Stimulated activated CD8-positive, alpha-beta memory T cell treated with anti-CD3 and anti-CD28 coated beads, Interleukin-4, amount 100 ng/mL, for 24 hours (primary cell): ENCODE measurements at regions not wholly inside any gene's neighbourhood (a gene's known extent, or its start where the extent isn't known, plus 50 kb on each side); places are given as distances from the start of the nearest gene placed in this dataset.
"Not testable (repeated sequence)": the region's sequence is repeated elsewhere in the genome, so short reads cannot be mapped to it uniquely, and the experiment has no call there.

ENCODE experiments used
- DNase-seq: peaks from one replicate; pipeline ENCODE4 v3.0.0-alpha.2; 2020; ENCODE audit warnings: low read depth

DNA sequence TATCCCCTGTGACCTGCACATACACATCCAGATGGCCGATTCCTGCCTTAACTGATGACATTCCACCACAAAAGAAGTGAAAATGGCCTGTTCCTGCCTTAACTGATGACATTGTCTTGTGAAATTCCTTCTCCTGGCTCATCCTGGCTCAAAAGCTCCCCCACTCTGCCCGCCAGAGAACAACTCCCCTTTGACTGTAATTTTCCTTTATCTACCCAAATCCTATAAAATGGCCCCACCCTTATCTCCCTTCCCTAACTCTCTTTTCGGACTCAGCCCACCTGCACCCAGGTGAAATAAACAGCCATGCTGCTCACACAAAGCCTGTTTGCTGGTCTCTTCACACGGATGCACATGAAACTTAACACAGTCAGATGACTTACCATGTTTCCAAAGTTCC lies 403.8 kb downstream of the TBC1D32 start:
- DNase-seq: not testable (repeated sequence)

DNA sequence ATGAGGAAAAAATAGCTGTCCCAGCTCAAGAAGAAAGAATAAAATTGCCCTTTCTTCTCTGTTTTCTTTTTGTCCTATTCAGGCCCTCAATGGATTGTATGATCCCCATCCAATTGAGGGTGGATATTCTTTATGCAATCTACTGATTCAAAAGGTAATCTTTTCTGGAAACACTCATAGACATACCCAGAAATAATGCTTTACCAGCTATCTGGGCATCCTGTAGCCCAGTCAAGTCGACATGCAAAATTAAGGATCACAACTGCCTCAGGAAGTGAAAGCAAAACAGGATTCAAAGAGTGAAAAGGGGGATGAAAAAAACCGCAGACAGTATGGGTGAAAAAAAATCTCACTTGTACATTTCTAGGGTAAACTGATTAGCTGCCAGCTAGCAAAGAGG lies 410.1 kb downstream of the TBC1D32 start:
- no peak for DNase-seq

DNA sequence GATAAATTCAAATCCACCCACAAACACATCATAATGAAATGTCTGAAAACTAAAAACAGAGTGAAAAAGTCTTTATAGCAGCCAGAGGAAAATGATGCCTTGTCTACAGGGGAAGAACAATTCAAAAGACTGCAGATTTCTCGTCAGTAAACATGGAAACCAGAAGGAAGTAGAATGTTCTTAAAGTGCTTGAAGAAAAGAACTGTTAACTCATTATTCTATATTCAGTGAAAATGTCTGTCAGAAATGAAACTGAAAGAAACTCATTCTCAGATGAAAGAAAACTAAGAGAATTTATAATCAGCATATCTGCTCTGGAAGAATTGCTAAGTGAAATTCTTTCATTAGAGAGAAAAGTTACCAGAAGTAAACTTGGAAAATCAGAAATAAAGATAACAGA lies 416.1 kb downstream of the TBC1D32 start:
- DNase-seq: no peak

DNA sequence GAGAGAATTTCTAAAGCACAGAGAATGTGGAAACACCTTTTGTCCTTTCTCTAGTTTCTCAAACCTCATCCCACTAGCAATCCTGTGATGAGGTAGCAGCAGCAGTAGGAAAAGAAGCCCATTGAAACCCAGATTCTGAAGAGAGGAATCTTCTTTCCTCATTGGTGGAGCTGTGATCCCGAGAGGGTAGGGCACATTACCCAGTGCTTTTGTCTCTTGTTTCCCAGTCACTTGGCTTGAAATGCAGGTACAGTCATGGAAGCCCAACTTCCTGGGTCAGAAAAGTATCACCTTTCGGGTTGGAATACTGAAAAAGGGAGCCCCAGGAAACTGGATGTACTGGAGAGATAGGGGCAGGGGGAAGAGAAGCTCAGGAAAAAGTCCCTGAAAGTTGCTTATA lies 417.4 kb downstream of the TBC1D32 start:
- no peak for DNase-seq

DNA sequence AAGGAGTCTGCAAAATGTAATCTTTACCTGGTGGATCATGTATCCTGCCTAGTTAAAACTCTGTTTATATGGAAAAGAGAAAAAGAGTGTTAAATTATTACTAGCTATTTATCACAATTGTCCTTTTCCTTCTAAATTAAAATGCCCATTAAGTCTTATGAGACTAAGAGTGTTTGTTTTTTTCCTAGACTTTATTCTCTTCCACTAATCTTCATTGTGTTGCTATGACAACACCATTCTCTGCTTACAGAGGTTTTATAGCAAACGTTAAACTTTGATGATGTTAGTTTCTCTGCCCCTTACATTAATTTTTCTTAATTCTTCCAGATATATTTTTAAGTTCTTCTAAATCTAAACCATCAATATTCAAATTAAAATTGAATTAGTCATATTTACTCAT lies 420.8 kb downstream of the TBC1D32 start:
- no peak for DNase-seq

DNA sequence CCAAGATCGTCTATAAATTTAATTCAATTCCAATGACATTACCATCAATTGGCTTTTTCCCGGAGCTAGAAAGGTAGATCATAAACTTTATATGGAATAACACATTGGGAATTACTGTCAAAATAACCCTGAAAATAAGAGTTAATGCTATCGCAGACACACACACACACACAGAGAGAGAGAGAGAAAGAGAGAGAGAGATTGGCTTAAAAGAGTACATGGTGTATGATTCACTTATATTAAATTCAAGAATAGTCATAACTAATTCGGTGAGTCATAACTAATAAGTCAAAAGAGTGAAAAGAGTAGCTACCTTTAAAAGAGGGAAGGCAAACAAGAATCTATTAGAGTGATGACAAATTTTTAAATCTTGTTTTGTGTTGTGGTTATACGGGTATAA lies 425.5 kb downstream of the TBC1D32 start:
- DNase-seq: no peak

DNA sequence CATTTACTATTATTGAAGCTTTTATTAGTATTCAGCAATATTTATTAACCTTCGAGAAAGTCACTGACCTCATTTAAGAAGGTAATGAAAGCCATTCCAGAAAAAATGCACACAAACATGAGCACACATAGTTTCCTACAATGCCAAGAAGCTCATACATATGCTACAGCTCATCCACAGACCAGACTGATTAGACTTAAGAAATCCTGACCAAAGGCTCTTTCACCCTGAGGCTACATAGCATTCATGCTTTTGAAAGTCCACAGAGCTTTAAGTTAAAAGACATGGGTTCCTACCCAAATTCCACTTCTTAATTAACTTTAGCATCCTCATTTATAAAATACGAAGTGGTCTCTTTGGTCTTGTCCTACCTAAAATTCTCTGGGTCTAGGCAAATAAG lies 430.4 kb downstream of the TBC1D32 start:
- no peak for DNase-seq

DNA sequence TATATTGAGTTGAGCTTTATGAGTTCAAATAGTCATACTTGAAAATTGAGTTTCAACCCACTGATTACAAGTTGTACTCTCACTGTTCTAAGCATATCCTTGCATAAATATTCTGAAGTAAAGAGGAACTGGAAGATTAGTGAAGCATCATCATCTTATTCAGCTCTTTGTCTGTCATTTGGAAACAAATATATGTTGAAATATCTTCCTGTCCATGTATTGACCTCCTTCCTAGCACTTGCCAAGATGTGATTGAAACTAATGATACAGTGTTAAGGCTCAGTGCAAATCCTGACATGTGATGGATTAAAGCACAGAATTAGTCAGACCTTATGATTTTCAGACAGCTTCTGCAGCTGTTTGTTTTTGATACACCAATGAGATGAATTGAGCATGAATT lies 434.3 kb downstream of the TBC1D32 start:
- DNase-seq: no peak

DNA sequence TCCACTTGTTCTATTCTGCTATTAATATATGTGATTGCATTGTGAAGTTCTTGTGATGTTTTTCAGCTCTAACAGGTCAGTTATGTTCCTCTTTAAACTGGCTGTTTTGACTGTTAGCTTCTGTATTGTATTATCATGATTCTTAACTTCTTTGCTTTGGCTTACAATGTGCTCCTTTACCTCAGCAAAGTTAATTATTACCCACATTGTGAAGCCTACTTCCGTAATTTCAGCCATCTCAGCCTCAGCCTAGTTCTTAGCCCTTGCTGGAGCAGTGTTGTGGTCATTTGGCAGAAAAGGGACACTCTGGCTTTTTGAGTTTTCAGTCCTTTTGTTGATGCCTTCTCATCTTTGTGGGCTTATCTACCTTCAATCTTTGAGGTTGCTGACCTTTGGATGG lies 440.2 kb downstream of the TBC1D32 start:
- DNase-seq: no peak

DNA sequence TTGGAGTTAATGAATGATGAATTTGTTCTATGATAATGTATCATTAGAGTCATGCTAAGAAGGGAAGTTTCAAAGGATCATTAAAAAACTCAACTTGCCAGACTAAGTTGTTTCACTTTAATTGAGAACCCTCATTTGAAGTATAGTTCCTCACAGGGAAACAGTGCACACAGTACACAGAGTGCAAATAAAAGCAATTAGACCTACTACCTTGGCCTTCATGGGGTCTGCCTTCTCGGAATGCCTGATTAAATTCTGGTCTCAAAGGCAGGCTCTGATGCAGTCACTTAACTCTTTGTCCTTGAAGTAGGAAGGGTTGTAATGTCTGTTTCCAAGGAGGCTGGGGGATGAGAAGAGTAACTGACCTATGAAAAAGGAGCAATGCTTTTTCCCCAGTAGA lies 457.3 kb downstream of the TBC1D32 start:
- DNase-seq: no peak

DNA sequence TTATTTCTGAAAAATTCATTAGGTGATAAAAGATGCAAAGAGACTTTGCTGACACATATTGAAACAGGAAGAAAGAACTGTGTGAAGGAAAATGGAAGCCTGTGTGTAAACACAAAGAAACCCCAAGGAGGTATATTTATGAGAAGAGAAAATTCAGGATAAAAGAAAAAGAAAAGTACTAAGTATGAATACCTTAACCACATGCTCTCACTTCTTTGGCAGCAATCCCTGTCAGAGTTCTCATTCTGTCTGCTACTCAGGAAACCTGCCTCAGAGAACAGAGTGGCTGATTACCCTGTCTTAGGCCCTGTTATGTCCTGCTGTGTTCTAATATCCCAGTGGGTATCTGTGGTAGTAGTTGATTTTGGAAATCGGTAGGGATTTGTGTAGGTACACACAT lies 457.9 kb downstream of the TBC1D32 start:
- DNase-seq: no peak

DNA sequence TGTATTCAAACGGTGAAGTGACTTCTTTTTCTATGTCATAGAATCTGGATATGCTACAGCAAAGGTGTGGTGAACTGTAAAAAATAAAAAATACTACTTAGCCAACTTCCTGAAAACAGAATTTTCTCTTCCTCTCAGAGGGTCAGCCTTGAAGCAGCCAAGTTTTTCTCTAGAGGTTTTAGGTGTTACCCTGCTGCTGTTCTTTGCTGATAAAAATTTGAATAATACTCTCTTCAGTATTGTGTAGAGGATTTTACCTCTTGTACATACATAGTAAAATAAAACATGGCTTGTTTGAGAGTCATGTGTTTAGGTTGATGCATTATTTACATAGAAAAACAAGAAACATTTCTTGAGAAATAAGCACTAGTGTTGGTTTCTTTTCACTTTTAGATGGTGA lies 458.4 kb downstream of the TBC1D32 start:
- DNase-seq: no peak

DNA sequence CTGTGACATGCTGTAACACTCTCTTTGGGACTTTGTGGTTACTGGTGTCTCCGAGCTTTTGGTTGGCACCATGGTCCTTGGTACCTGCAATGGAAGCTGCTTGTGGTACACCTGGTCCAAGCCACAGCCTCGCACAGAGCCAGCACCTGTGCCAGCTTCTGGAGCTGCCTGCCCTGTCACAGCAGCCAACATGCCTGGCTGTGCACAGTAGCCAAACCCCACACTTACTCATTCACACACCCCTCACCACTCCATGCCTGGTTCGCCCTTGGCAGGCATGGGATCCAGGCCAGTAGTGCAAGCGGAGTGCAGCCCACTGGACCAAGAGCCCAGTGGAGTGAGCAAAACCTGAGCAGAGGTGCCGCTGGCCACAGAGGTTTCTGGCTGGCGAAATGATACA lies 459.9 kb downstream of the TBC1D32 start:
- DNase-seq: no peak

DNA sequence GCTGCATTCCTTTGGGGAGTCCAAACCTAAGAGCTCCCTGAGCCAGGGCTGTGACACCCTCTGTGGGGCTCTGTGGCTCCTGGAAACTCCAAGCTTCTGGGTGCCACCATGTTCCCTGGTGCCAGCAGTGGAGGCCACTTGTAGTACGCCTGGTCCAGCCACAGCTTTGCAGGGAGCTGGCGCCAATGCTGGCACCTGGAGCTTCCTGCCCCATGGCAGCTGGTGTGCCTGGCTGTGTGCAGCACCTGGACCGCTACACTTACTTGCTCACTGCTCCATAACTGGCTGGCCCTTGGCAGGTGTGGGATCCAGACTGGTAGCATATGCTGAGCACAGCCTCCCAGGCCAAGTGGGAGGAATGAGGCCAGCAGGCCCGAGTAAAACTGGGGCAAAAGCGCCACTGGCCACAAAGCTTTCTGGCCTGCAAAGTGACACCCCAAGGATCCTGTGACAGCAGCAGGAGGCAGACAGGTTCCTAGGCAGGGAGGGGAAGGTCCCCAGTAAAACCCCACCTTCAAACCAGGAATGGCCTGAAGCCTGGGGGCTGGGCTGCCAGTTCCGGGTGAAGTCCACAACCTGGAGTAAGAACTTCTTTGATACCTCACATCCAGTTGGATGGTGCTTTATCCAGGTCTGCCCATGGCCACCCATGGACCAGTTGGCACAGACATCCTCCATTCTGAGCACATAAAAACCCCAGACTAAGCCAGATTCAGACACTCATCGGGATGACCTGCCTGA lies 461.0 kb downstream of the TBC1D32 start:
- DNase-seq: no peak

DNA sequence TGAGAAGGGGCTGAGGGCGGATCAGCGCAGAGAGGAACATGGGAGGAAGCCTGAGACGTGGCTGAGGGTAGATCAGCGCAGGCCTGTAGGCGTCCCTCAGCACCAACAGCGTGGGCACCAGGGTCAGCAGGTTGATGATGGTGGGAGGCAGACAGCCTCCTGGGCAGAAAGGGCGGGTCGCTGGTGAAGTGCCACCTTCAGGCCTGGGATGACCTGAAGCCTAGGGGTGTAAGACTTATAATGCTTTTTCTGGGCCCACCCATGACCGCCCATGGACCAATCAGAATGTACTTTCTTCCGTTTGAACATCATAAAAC lies 462.1 kb downstream of the TBC1D32 start:
- no peak for DNase-seq

DNA sequence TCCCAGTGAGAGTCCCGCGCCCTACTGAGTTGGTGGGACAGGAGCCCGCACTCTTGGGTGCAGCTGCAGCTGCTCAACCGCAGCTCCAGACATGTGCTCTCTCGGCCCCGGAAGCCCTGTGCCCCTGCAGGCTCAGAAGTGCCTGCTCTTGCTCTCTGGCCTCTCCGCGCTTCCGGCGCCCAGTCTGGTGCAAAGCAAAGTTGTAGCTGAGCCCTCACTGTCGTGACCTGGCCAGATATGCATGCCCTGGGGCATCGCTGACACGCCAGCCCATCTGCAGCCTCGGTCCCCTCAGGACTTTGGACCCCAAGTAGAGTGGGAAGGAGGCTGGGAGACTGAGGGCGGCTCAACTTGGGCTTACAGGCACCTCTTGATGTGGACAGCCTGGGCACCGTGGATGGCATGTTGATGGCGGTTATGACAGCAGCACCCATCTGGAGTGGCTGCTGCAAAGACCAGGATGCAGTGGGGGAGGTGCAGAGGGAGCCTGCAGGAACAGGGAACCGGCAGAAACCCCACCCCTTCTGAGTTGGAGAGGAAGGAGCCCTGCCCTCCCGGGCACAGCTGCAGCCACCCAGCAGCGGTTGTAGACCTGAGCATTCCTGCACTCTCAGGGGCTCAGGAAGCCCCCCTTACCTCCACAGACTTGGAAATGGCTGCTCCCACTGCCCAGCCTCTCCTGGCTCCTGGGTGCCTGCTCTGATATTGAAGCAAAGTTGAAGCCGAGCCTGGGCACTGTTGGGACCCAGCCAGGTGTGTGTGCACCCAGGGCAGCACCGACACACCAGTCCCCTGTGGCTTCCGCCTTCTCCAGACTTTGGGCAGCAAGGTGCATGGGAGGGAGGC lies 462.6 kb downstream of the TBC1D32 start:
- DNase-seq: no peak

DNA sequence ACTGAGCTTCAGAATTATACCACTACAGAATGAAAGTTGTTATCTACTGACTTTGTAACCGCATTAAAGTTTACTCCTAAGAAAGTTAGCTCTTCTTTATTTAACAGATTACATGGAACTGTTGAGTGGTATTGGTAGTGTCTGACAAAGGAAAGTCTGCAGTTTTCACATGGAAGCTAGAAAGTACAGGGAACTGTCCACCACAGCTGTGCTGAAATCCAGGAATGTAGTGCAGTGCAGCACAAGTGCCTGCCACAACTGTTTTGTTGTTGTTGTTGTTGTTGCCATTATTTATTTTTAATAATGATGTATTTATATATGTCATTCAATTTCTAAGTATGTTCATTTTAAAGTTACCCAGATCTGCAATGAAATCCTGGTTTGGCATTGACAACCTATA lies 464.9 kb downstream of the TBC1D32 start:
- DNase-seq: no peak

DNA sequence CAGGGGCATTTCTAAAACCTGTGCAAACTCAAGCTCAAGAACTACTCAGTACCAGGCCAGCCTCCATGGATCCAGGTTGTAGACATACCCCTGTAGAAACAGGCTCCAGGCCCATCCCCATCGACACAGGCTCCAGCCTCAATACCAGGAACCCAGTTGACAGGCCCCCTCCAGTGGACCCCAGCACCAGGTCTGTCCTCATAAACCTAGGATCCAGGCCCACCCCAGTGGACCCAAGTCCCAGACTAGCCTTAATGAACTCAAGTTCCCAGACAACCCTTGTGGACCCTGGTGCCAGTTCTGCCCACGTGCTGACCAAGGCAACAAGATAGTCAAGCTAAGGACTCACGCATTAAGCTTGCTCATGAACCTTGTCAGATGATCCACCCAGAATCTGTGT lies 476.9 kb downstream of the TBC1D32 start:
- no peak for DNase-seq

DNA sequence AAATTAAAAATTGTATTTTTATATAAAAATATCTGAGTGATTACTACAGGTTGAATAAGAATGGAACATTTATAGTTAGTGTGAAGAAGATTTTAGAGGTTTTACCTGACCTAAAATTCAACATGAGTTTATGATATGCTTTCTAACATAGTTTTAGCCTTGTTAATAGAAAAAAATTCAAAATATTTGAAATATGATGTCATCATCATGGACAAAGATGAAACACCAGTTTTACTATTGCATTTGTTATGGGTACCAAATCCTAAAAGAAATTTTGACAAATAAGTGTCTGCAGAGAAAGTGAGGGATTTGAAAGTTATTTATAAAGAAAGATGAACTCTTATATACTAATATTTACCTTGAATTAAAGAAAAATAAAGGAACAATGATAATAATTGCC lies 479.7 kb downstream of the TBC1D32 start:
- no peak for DNase-seq

DNA sequence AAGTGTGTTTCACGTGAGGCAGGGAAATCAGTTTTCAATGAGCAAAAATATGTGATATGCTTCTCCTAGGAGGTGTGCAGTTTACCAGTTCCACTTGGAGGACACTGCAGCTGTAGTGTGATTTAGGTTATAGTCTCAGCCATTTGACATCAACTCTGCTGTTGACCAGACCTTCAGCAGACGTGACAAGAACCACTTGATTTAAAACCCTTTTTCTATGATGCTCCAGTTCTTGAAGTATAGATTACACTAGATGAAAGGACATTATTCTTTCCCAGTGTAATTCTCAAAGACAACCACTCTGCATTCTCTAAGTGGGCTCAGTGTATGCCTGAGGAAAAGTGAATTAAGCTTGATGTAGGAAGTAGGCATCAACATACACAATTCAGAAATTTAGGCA lies 480.8 kb downstream of the TBC1D32 start:
- DNase-seq: no peak

DNA sequence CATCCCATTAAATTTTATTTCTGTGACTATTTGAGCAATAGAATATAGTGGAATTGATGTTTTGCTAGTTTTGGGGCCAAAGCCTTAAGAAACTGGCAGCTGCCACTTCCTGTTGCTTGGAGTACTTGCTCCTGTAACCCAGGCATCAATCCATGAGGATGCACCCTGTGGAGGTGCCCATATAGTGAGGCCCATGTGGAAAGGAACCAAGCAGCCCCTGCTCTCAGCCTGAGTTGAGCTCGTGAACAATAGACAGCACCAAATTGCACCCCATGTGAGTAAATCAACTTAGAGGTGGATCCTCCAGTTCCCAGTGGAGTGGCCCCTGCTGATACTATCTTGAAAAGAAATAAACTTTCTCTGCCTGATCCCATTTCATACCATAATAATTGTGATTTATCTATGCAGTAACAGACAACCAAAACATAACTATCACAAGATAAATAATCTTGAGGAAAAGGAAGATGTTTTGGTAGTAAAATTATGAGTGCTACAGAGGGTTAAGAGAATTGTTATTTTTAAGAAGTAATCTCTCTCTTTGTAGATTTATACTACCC lies 481.9 kb downstream of the TBC1D32 start:
- DNase-seq: no peak

DNA sequence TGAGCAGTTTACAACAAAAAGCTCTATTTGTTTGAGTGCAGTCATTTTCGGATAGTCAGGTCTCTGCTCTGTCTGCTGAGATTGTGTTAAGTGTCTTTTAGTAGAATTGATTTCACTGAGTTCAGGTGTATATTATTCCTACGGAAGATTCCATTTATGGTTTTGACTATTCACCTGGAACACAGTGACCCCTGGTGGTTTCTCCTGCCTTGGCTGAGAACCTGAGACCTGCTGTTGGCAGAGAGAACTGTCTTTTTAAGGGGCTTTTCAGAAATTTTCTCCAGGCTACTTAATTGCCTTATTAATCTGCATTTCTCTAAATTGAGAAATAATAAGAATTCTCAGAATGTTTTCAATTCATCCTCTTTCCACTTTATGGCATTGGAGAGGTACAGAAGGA lies 508.0 kb downstream of the TBC1D32 start:
- no peak for DNase-seq

DNA sequence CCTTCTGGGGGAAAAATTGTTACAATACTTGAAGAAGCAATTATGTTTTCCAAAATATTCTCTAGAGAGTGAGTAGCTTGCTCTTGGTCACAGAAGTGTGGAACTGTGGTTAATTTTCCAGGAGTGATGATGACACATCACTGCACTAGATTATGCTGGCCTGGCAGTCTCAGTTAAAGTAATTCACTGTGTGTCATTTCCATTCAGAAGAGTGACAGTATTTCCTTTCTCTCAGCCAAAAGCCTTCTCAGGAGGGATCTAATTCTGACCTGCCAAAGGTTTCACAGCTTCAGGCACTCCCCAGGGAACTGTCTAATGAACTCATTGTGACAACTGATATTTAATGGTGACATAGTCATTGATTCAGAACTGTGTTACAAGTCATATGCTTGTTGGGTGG lies 517.5 kb downstream of the TBC1D32 start:
- no peak for DNase-seq

DNA sequence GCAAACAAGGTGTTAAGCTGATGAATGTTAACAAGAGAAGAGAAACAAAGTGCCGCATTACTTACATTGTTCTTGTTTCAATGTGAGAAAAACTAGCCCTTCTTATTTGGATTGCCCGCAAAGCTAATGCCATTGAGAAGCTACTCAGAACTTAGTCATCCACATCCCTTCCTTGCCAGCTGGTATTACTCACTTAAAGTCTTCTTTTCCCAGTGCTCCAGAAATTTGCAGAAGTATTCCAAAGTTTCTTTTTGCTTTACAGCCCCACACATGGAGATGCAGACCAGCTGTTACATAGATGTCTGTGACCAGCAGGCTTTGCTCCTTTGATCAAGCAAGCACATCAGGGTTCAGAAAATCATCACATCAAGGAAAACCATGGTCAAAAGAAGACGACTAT lies 529.0 kb downstream of the TBC1D32 start:
- DNase-seq: no peak
